SK-N-SH (cell line): ENCODE measurements at regions not wholly inside any gene's neighbourhood (a gene's known extent, or its start where the extent isn't known, plus 50 kb on each side); places are given as distances from the start of the nearest gene placed in this dataset.

ENCODE experiments used
- CTCF ChIA-PET: fragments of 300-600, 350-600 bp; formaldehyde crosslinking; extraction: SDS; loops from one replicate; lab custom pipeline; 2021; lab: Yijun Ruan, JAX
- POLR2A ChIA-PET: fragments of 350-600 bp; sonication (Branson Sonifier 250); formaldehyde crosslinking; extraction: SDS; loops from one replicate; lab custom pipeline; 2020; ENCODE audit warnings: antibody characterized with exemption, inconsistent platforms; lab: Yijun Ruan, JAX
- DNase-seq: peaks from one replicate; pipeline ENCODE4 v3.0.0; 2012
- H2AFZ ChIP-seq: fragments of 200-600 bp; sonication (generic); 2 replicates; pipeline ENCODE4 v1.8.1; 2016; ENCODE audit warnings: antibody characterized with exemption, mild to moderate bottlenecking, low read depth
- H3F3A ChIP-seq: fragments of 200-600 bp; sonication (generic); replicated peaks from 2 replicates; pipeline ENCODE3; 2016; ENCODE audit warnings: antibody characterized with exemption, mild to moderate bottlenecking; ENCODE audit not compliant: insufficient read depth
- H3K27ac ChIP-seq, 2 experiments: fragments of 200-500 bp in 1 of 2; fragments of 200-600 bp in 1 of 2; sonication (Bioruptor generic) in 1 of 2; sonication (generic), shearing (Covaris generic) in 1 of 2; 2 replicates each; pipeline versions ENCODE4 v1.5.1 to v1.6.1; 2014 to 2016; ENCODE audit warnings: low read depth in 2 of 2, inconsistent platforms in 1 of 2, low read length in 1 of 2, mild to moderate bottlenecking in 1 of 2, mixed read lengths in 1 of 2
- H3K27me3 ChIP-seq: fragments of 200-600 bp; sonication (generic), shearing (Covaris generic); 2 replicates; pipeline ENCODE4 v1.6.1; 2016; ENCODE audit warnings: mixed run types; ENCODE audit not compliant: insufficient read depth
- H3K36me3 ChIP-seq, 2 experiments: fragments of 200-500 bp in 1 of 2; fragments of 200-600 bp in 1 of 2; sonication (Bioruptor generic) in 1 of 2; sonication (generic) in 1 of 2; replicated peaks in 1 of 2; 2 replicates each; pipeline versions ENCODE3 to v1.5.1; 2014 to 2016; ENCODE audit warnings: low read length in 1 of 2, mild to moderate bottlenecking in 1 of 2; ENCODE audit not compliant: insufficient read depth in 2 of 2, control insufficient read depth in 1 of 2
- H3K4me1 ChIP-seq, 2 experiments: fragments of 200-500 bp in 1 of 2; fragments of 200-600 bp in 1 of 2; sonication (Bioruptor generic) in 1 of 2; sonication (generic), shearing (Covaris generic) in 1 of 2; 2 replicates each; pipeline versions ENCODE4 v1.5.1 to v1.6.1; 2014 to 2016; ENCODE audit warnings: low read depth in 1 of 2, low read length in 1 of 2, mixed run types in 1 of 2; ENCODE audit not compliant: insufficient read depth in 2 of 2, control insufficient read depth in 1 of 2
- H3K4me2 ChIP-seq: fragments of 200-600 bp; sonication (generic), shearing (Covaris generic); 2 replicates; pipeline ENCODE4 v1.6.1; 2017; ENCODE audit warnings: mixed run types
- H3K4me3 ChIP-seq, 2 experiments: fragments of 200-500 bp in 1 of 2; fragments of 200-600 bp in 1 of 2; sonication (Bioruptor generic) in 1 of 2; sonication (generic), shearing (Covaris generic) in 1 of 2; 2 replicates each; pipeline versions ENCODE4 v1.5.1 to v1.8.1; 2014 to 2016; ENCODE audit warnings: low read depth in 2 of 2, inconsistent platforms in 1 of 2, low read length in 1 of 2, mild to moderate bottlenecking in 1 of 2, mixed read lengths in 1 of 2, moderate library complexity in 1 of 2
- H3K79me2 ChIP-seq: fragments of 200-600 bp; sonication (generic); 2 replicates; pipeline ENCODE4 v1.8.1; 2017; ENCODE audit warnings: mild to moderate bottlenecking; ENCODE audit not compliant: insufficient read depth
- H3K9ac ChIP-seq: fragments of 200-600 bp; sonication (generic); 2 replicates; pipeline ENCODE4 v1.6.1; 2017; ENCODE audit warnings: mixed run types
- H3K9me2 ChIP-seq: fragments of 200-600 bp; sonication (generic); 2 replicates; pipeline ENCODE4 v1.6.1; 2017; ENCODE audit warnings: mixed run types
- H3K9me3 ChIP-seq: fragments of 200-600 bp; sonication (generic); 2 replicates; pipeline ENCODE4 v1.6.1; 2017; ENCODE audit warnings: mixed run types, mild to moderate bottlenecking, moderate library complexity
- H4K20me1 ChIP-seq: fragments of 200-600 bp; sonication (generic); 2 replicates; pipeline ENCODE4 v1.6.1; 2017; ENCODE audit warnings: mild to moderate bottlenecking, mixed run types; ENCODE audit not compliant: insufficient read depth
- EP300 ChIP-seq, 2 experiments: IDR thresholded peaks; 2 replicates each; pipeline versions ENCODE4 v1.4.0 to v1.6.1; 2012; ENCODE audit warnings: borderline replicate concordance in 1 of 2, low read depth in 1 of 2, low read length in 1 of 2
- EZH2phosphoT487 ChIP-seq: fragments of 200-600 bp; sonication (generic); IDR thresholded peaks from 2 replicates; pipeline ENCODE4 v1.6.1; 2017; ENCODE audit warnings: low read depth, mixed run types, mild to moderate bottlenecking, antibody characterized with exemption, moderate library complexity, borderline replicate concordance
- FOSL2 ChIP-seq: IDR thresholded peaks from 2 replicates; pipeline ENCODE4 v1.4.0; 2012; ENCODE audit warnings: low read depth, mild to moderate bottlenecking, moderate library complexity, borderline replicate concordance
- IRF3 ChIP-seq: fragments of 150-350 bp; IDR thresholded peaks from 2 replicates; pipeline ENCODE4 v1.6.1; 2016; ENCODE audit warnings: mild to moderate bottlenecking, low read depth, low read length
- JUND ChIP-seq: IDR thresholded peaks from 2 replicates; pipeline ENCODE4 v1.4.0; 2012
- MAX ChIP-seq: IDR thresholded peaks from 2 replicates; pipeline ENCODE4 v1.4.0; 2012; ENCODE audit warnings: low read depth
- POLR2AphosphoS5 ChIP-seq: IDR thresholded peaks from 2 replicates; pipeline ENCODE4 v1.6.1; 2012; ENCODE audit warnings: low read depth, low read length
- RAD21 ChIP-seq: IDR thresholded peaks from 2 replicates; pipeline ENCODE4 v1.6.1; 2012; ENCODE audit warnings: mild to moderate bottlenecking, low read length
- RCOR1 ChIP-seq: fragments of 150-350 bp; IDR thresholded peaks from 2 replicates; pipeline ENCODE4 v1.6.1; 2017; ENCODE audit warnings: antibody characterized with exemption, low read length
- SIN3A ChIP-seq: IDR thresholded peaks from 2 replicates; pipeline ENCODE4 v1.6.1; 2012; ENCODE audit warnings: low read depth, mild to moderate bottlenecking, low read length, moderate library complexity, borderline replicate concordance
- SMC3 ChIP-seq: IDR thresholded peaks from 2 replicates; pipeline ENCODE4 v1.6.1; 2012; ENCODE audit warnings: low read depth, low read length, improper control_type of control experiment
- TAF1 ChIP-seq: IDR thresholded peaks from 2 replicates; pipeline ENCODE4 v1.6.1; 2012; ENCODE audit warnings: low read depth, mild to moderate bottlenecking, low read length, moderate library complexity, borderline replicate concordance
- TCF12 ChIP-seq: IDR thresholded peaks from 2 replicates; pipeline ENCODE4 v1.4.0; 2012
- TEAD4 ChIP-seq: IDR thresholded peaks from 2 replicates; pipeline ENCODE4 v1.4.0; 2012; ENCODE audit warnings: mild to moderate bottlenecking, borderline replicate concordance; ENCODE audit not compliant: insufficient read depth
- USF1 ChIP-seq: IDR thresholded peaks from 2 replicates; pipeline ENCODE4 v1.4.0; 2012; ENCODE audit warnings: low read depth, borderline replicate concordance
- YY1 ChIP-seq: IDR thresholded peaks from 2 replicates; pipeline ENCODE4 v1.4.0; 2012; ENCODE audit warnings: low read depth, mild to moderate bottlenecking
- WGBS: methylation state at CpG from one replicate; pipeline ENCODE4 v1.1.6; 2017; ENCODE audit warnings: low lambda C conversion rate; 5-methylcytosine and 5-hydroxymethylcytosine counted together
- TF ChIP-seq, protein P1 (sequence below): IDR thresholded peaks from 2 replicates; pipeline ENCODE4; 2012

- H2AFZ ChIP-seq: no peak overlapping the region
- H3F3A ChIP-seq: no peaks in the 10 kb centered on the region
- POLR2A ChIA-PET: no interaction called here
- H3K36me3 ChIP-seq: no peaks in the 10 kb centered on the region
- TF ChIP-seq FOSL2: no peak
- no peak for TF ChIP-seq EZH2phosphoT487
- TF ChIP-seq SIN3A: no peak
- no peak for TF ChIP-seq RCOR1
- no peak for TF ChIP-seq USF1
- no peak for TF ChIP-seq IRF3
- no peak for TF ChIP-seq EP300 (IDR thresholded peaks at IDR 0.05; ENCODE audit: borderline replicate concordance in 1 of 2, low read depth in 1 of 2, low read length in 1 of 2)
- TF ChIP-seq JUND: no peak
- no peak for TF ChIP-seq RAD21
- no peak for TF ChIP-seq MAX
- no peak for TF ChIP-seq TAF1
- TF ChIP-seq TEAD4: no peak
- no peak for TF ChIP-seq TCF12
- TF ChIP-seq YY1: no peak
- TF ChIP-seq, protein P1, sequence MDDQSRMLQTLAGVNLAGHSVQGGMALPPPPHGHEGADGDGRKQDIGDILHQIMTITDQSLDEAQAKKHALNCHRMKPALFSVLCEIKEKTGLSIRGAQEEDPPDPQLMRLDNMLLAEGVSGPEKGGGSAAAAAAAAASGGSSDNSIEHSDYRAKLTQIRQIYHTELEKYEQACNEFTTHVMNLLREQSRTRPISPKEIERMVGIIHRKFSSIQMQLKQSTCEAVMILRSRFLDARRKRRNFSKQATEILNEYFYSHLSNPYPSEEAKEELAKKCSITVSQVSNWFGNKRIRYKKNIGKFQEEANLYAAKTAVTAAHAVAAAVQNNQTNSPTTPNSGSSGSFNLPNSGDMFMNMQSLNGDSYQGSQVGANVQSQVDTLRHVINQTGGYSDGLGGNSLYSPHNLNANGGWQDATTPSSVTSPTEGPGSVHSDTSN: no peak
- TF ChIP-seq POLR2AphosphoS5: no peak
- no peak for TF ChIP-seq SMC3
- no peak for DNase-seq
- CTCF ChIA-PET: no interaction called here
- peaks cover 9% of the 10 kb centered on the region; the same call in 1 of the 2 replicates for H3K27me3 ChIP-seq
- H3K4me2 ChIP-seq: no peak overlapping the region
- H3K4me1 ChIP-seq: no peaks in the 10 kb centered on the region
- no peaks in the 10 kb centered on the region for H3K9me3 ChIP-seq
- H4K20me1 ChIP-seq: no peaks in the 10 kb centered on the region
- no peak overlapping the region for H3K4me3 ChIP-seq
- no peaks in the 10 kb centered on the region for H3K9me2 ChIP-seq
- no peak overlapping the region for H3K27ac ChIP-seq
- H3K79me2 ChIP-seq: no peaks in the 10 kb centered on the region
- no peak overlapping the region for H3K9ac ChIP-seq
- WGBS: 5% methylated on average over 4 of the region's 4 CpGs
These were observed 144.9 kb upstream of the PELI2 start for GRCh38 chr14:55973285-55973800.
